ENCODE measurements at regions not wholly inside any gene's neighbourhood (a gene's known extent, or its start where the extent isn't known, plus 50 kb on each side); places are given as distances from the start of the nearest gene placed in this dataset.

- DNase-seq, result no peak
- Histone ChIP-seq H3K36me3 (replicated peaks in 1 of 2) (no peaks in the 10 kb centered on the region), H3K4me3 (no peak overlapping the region), H3K27me3 (no peaks in the 10 kb centered on the region), H3K4me1 (replicated peaks in 1 of 2) (no peaks in the 10 kb centered on the region), H3K9me3 (replicated peaks in 1 of 3) (no peaks in the 10 kb centered on the region), H3K27ac (no peak overlapping the region)
- intact Hi-C loops (cut with DNase I), result no loop called here
- no peak for TF ChIP-seq CTCF (IDR thresholded peaks at IDR 0.05)
- TF ChIP-seq POLR2A (IDR thresholded peaks at IDR 0.05), result no peak
- 91 to 96% (median 94%) methylated on average over 4 of the region's 4 CpGs for WGBS, 4 donors
These were observed 265.2 kb downstream of the SYK start for GRCh38 chr9:91066856-91067255.

GRCh38 chr9:91067306-91067860 is 265.8 kb downstream of the SYK start:
- Histone ChIP-seq H3K27ac (no peak overlapping the region), H3K27me3 (no peaks in the 10 kb centered on the region), H3K4me3 (no peak overlapping the region), H3K36me3 (replicated peaks in 1 of 2) (no peaks in the 10 kb centered on the region), H3K4me1 (replicated peaks in 1 of 2) (no peaks in the 10 kb centered on the region), H3K9me3 (replicated peaks in 1 of 3) (no peaks in the 10 kb centered on the region)
- WGBS, 4 donors, result 73 to 87% (median 78%) methylated on average over 3 to 4 of the region's 4 CpGs
- DNase-seq, result no peak
- no peak for TF ChIP-seq POLR2A (IDR thresholded peaks at IDR 0.05)
- TF ChIP-seq CTCF (IDR thresholded peaks at IDR 0.05), result no peak
- intact Hi-C loops (cut with DNase I), result no loop called here

- Histone ChIP-seq H3K9me3 (replicated peaks in 1 of 3) (no peaks in the 10 kb centered on the region), H3K27ac (peak overlapping the region in 2 of 5 donors; percentile 40 to 49), H3K4me1 (replicated peaks in 1 of 2) (no peaks in the 10 kb centered on the region), H3K36me3 (replicated peaks in 1 of 2) (no peaks in the 10 kb centered on the region), H3K4me3 (no peak overlapping the region), H3K27me3 (no peaks in the 10 kb centered on the region)
- TF ChIP-seq POLR2A (IDR thresholded peaks at IDR 0.05) (no peak), CTCF (IDR thresholded peaks at IDR 0.05) (no peak)
- DNase-seq, result peak in 5 of 7 donors; percentile 32 to 71 (median 52)
- 62 to 74% (median 71%) methylated on average over 12 to 17 of the region's 17 CpGs for WGBS, 4 donors
- intact Hi-C loops (cut with DNase I), result no loop called here
These were observed 269.8 kb downstream of the SYK start for GRCh38 chr9:91071184-91071990.

GRCh38 chr9:91073049-91073810 is 271.6 kb downstream of the SYK start:
- no peaks in the 10 kb centered on the region for H3K36me3 ChIP-seq (replicated peaks in 1 of 2)
- intact Hi-C loops (cut with DNase I), result no loop called here
- WGBS, 4 donors, result 87 to 94% (median 92%) methylated on average over 8 to 10 of the region's 10 CpGs
- TF ChIP-seq CTCF (IDR thresholded peaks at IDR 0.05) (no peak), POLR2A (IDR thresholded peaks at IDR 0.05) (no peak)
- H3K4me1 ChIP-seq (replicated peaks in 1 of 2), result no peaks in the 10 kb centered on the region
- no peak for DNase-seq
- H3K27me3 ChIP-seq, result no peaks in the 10 kb centered on the region
- no peak overlapping the region for H3K4me3 ChIP-seq
- no peak overlapping the region for H3K27ac ChIP-seq
- no peaks in the 10 kb centered on the region for H3K9me3 ChIP-seq (replicated peaks in 1 of 3)
